ENCODE measurements at regions not wholly inside any gene's neighbourhood (a gene's known extent, or its start where the extent isn't known, plus 50 kb on each side); places are given as distances from the start of the nearest gene placed in this dataset.

DNA sequence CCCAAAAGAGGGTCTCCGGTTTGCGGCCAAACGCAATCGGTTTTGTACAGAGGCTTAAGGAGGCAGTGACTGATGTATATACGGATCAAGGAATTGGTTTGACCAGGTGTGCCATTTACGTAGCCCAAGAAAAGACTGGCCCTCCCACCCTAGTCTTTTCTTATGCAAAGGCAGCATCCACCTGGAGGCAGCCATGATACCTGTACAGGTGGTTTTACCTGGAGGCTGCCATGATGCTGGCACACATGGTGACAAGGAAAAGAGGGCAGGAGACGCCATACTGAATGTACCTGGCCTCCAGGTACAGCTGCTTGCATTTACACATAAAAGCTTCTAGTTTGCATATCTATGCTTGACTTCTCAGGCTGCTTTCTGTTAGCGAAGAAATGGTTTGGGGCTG lies 917.7 kb upstream of the INTU start:
- no peak for DNase-seq

DNA sequence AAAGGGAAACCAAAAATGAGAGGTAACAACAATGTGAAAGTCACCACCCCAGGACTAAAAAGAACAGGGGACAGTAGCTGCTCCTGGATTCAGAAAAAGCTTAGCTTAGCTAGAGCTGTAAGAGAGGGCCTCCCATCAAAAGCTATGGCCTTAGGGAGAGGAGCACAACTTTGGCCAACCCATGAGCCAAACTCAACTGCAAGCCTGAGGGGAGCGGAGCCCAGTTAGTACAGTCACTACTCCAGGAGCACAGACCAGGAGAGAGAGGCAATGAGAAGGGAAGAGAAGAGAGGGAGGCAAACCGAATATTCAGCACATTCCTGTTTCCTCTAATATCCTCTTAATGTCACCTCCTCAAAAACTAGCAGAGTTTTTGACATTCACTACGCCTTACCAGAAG lies 917.1 kb upstream of the INTU start:
- DNase-seq = no peak

DNA sequence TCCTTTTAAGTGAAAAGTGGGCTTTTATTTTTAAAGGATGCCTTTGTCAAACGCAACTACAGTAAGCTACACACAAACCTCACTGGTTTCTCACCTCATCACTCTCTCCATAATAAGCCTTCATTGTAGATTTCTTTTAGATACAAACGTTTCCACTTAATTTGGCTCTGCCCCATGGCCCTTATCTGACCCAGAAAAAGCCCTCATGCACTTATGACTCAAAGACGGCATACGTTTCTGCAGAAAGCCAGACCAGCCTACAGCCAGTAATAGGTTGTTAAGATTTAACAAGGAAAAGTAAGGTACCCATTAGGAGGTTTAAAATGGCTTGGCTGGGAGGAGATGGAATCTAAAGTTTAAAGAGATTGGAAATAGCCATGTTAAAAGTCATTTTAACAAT lies 914.6 kb upstream of the INTU start:
- no peak for DNase-seq

DNA sequence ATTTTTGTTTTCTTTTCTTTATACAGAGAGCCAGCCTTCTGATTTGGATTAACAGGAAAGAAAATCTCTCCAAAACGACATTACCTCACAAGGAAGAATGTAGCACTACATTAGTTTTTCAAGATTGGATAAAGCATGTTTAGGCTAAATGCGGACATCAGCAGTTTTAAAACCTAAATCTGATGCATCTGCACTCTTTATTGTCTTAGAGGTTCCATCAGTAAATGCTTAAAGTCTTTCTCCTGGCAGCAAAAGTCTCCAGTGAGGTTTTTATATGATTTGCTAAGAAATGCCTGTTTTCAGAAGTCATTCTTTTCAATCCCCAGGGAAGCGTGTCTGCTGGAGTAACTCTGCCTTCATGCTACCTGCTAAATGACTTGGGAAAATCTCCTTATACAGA lies 912.9 kb upstream of the INTU start:
- no peak for DNase-seq

DNA sequence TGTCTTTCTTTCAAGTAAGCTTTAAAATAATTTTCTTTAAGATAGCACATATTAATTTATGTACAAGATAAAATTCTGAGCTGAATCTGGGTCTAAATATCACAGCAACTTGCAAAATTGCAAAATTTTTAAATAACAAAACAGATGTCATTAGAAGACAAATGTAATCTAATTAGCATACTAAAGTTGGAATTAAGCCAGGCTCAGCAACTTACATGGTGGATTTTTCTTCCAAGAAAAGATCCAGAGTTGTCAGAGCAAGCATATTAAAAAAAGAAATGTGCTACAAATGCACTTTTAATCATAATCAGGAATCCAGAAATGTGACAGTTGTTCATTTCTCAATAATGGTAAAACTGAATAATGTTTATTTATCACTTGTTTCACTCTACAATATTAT lies 906.9 kb upstream of the INTU start:
- no peak for DNase-seq

DNA sequence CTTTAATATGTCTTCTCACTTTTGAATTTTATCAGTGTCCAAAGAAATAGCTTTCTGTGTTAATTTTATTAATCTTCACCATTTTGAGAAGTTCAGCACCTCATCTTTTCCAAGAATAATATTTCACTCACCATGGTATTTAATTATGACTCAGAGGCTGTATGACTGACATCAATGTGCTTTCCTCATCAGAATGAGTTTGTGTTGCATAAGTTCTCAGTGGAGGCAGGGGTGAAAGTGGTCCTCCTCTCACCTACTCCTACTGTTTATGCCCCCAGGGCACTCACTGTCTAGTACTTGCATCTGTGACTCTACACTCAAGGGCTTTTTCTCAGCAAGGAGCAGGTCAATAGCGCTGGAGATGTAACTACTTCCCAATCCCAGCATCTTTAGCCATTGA lies 905.3 kb upstream of the INTU start:
- no peak for DNase-seq

DNA sequence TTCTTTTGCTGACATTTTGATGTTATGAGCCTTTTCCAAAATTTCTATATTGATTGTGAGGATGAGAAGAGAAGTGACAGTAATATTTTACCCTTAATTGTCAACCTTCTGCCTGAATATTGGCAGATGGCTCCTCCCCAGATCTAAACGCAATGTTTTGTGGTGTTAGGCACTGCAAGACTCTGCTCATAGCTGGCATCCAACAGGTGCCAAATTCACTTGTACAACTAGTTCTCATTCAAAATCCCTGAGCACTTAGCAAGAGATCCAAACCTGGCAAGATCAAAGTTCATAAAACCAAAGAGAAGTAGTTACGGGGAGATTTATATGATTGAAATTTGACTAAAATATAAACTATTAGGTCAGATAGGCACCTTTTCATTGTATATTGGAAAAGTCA lies 901.7 kb upstream of the INTU start:
- no peak for DNase-seq

DNA sequence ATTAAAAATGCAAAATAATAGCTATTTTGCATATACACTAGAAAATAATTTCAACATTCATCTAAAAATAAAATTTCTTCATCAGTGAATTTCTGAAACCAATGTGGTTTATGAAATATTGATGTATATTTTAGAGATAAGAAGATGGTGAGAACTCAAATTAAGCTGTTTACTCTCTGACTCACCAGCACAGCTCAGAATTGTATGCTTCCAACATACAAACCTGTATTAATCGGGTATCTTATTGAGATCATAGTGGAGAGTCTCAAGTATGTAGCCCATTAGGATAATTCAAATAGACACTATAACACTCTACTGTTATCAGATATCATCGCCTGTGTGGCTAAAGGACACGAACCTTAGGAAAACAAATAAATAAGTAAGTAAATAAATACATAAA lies 899.5 kb upstream of the INTU start:
- DNase-seq = no peak

DNA sequence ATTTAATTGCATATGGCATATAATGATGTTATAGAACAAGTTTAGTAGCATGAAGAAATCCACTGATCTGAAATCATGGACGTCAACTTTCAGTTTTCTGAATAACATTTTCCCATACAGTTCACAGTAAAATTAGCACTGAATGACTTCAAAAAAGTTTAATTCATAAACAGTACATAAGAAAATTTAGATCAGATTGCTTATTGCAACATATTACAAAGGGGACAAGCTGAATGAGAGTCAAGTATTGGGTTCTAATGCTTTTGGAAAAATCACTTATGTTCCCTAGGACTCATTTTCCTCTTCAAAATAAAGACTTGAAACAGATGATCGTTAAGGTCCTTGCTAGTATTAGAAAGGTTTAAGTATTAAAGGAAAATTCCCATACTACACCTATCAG lies 898.3 kb upstream of the INTU start:
- no peak for DNase-seq

DNA sequence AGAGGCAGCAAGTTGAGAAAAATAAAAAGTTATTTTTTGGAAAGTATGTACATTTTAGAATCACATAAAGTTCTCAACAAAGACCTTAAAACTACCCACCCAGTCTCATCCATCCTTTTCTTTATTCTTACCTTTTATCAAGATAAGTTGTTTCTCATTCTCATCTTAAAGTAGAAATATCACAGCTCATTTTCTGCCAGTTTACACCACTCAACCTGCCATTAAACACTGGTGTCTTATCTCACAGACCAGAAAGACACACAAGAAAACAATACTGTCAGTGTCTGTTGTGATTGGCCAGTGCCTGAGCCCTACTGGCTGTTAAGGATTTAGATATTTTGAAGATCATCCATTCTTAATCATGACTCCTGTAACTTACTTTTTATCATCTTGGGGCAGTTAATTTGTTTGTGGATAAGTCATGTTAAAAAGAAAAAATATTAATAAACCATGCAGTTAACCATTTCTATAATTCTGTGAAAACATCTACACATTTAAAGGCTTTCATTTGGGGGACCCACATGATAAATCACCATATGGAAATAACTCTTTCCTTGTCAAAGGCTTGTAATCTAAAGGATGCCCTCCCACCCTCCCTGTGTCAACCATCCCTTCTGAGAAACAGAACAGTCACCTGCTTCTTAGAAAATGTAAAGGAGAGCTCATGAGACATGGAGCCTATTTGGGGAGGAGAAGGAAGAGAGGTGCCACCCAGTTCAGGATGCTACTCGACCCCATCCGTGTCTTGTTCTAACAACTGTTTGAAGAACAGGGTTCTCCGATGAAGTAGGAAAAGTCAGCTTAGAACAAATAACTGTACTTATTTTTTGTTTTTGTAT lies 897.2 kb upstream of the INTU start:
- DNase-seq = no peak

DNA sequence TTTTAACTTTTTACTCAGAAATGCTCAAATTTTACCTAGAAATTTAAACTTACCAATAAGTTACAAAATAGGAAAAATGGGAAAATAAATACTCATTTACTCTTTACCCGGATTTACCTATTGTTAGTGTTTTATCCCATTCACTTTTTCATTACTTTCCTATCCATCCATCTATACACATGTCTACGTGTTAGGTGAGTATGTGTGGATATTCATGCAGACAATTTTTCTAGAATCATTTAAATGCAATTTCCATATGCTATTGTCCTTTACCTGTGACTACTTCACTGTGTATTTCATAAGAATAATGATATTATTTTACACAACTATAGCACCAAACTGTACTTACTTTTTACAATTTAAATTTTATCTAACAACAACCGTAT lies 896.6 kb upstream of the INTU start:
- DNase-seq = no peak

DNA sequence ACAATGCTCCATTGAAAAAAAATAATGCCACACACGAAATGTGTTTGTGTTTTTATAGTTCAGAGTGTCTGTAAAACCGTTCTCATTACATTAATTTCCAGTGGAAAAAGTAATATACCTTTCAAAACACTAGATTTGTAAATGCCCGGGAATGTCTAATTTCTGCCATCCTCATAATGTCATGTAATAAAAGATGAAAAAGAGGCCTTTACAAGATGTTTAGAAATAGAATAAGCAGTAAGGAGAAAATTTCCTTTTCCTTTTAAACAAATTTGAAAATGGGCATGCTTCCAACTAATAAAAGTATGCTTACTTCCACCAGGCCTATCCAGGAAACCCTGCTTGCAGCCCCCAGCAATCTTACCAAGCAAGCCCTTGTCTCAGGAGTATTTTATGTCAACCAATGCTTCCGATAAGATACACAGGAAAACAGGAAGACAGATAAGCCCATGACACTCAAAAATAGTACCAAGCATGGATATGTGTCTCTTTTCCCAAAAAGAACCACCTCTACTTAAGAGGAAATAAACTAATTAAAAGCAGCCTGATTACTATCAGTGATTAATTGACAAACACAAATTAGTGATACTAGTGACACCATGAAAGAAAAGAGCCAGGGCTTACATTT lies 894.7 kb upstream of the INTU start:
- no peak for DNase-seq

DNA sequence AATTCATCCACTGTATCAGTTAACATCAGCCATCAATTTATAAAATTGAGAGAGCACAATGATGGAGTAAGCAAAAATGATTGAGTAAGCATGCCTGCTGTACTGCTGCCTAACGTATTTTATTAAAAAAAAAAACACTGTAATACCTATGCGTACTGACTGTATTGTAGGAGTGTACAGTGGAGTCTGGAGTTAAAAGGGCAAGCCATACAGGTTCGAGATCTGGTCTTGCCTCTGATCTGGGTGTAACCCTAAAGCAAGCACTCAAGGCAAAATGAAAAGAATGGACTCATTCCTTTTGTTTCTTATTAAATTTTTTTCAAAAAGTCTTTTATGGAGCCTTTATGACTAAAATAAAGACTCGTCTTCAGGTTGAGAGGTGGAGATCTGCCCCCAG lies 894.2 kb upstream of the INTU start:
- DNase-seq = no peak

DNA sequence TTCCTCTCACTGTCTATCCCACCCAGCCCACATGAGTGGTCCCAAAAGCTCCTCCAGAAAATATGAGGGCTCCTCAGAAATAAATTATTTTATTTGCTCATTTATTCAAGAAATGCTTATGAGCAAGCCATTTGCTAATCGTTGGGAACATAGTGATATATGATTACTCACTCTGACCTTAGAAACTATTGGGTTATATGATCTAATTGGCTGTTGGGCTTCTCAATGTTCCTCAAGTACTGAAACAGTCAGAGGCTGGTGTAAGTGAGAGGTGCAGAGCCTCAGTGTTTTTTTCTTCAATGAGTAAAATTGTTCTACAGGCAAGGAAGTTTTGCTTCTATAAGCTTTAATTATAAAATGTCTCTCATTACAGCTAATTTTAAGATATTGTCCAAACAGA lies 893.8 kb upstream of the INTU start:
- DNase-seq = no peak

DNA sequence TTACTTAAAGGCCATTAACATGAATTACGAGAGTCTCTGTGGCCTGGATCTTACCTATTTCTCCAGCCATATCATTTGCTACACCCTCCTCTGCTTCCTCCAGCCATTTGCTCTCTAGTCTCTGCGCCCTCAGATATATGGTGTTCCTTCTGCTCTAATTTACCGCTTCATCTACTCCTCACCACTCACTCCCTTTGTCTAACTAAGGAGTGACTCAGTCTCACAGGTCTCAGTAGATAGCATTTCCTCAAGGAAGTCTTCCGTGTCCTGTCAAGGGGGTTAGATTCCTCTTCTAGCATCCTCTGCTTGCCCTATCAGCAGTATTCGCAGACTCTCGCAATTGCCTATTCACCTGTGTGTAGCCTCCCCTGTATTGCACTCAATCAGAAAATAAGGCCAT lies 892.1 kb upstream of the INTU start:
- no peak for DNase-seq

DNA sequence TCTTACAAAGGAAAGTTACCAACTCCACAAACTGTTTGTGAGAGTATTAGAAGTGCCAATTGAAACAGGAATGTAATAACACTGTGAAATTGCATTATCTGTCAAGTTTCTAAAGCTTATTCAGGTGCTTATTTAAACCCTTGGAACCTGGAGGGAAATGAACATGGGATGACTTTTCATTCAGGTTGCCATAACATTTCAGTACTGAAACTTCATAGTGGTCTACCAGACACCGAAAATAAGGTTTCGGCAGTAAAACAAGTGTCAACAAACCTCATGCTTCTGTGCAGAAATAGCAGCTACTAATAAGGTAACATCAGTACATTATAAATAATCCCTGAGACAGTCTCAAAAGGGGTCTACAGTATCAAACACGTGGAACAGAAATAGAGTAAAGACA lies 890.7 kb upstream of the INTU start:
- DNase-seq = no peak

DNA sequence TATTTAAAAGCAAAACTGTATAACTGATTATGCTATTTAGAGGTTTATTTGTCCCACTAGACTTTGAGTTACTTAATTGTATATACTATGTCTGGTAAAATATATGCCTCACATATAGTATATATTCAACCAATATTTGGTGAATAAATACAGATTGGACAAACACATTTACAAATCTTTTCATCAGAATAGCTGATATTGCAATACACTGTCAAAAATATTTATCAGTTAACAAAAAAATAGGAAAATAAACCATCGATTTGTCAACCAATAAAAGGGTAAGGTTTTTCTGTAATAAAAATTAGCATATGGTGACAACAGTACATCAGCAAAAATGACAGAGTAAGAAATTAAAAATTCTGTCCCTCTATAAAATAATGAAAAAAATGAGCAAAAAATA lies 889.9 kb upstream of the INTU start:
- DNase-seq = no peak

DNA sequence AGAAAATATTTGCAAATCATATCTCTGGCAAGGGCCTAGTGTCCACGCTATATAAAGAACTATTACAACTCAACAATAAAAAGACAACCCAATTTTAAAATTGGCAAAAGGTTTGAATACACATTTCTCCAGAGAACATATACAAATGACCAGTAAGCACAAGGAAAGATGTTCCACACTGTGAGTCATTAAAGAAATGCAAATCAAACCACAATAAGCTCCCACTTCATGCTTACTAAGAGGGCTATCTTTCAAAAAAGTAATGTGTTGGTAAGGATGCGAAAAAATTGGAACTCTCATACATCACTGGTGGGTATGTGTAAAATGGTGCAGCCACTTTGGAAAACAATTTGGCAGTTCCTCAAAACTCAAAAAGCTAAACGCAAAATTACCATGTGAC lies 884.0 kb upstream of the INTU start:
- DNase-seq = no peak

DNA sequence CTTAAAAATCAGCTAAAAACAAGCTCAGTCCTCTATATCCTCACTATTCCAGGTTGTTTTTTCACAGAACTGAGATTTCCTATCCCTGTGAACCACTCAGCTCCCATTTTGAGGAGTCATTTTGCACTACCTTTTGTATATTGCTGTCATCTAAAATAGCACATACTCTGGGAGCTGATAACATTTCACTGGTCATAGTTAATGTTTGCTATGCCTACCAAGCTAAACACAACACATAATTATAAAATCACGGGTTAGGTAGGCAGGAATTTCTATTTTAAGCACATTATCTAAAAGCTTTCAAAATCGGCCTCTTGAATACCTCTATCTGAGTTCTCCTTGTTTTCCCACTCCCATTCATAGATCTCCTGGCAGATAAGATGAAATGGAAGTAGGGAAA lies 882.0 kb upstream of the INTU start:
- no peak for DNase-seq

DNA sequence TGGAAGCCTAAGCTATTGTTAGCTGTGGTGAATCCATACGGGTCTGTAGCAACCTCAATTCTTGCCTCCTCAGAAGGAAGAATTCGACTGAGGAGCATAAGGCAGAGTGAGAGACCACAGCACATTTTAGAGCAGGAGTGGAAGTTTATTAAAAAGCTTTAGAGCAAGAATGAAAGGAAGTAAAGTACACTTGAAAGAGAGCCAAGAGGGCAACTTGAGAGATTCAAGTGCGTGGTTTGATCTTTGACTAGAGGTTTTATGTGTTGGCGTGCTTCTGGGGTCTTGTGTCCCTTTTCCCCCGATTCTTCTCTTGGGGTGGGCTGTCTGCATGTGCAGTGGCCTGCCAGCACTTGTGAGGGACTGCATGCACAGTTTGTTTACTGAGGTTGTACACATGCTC lies 880.6 kb upstream of the INTU start:
- no peak for DNase-seq

DNA sequence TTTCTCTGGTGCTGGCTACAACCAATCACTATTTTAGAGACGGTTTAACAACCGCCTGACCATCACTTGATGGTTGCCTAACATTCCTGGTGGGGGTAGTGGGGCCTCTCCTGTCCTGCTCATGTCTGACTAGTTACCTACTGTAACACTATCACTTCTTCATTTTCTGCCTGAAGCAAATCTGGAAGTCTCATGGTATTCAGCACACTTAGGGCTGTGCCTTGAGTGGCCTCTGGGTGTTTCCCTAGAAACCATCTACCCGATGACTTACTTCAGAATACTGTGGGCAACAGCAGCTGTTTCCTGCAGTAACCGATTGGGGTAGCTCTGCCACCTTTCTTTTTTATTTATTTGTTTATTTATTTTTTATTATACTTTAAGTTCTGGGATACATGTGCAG lies 880.1 kb upstream of the INTU start:
- DNase-seq = no peak

DNA sequence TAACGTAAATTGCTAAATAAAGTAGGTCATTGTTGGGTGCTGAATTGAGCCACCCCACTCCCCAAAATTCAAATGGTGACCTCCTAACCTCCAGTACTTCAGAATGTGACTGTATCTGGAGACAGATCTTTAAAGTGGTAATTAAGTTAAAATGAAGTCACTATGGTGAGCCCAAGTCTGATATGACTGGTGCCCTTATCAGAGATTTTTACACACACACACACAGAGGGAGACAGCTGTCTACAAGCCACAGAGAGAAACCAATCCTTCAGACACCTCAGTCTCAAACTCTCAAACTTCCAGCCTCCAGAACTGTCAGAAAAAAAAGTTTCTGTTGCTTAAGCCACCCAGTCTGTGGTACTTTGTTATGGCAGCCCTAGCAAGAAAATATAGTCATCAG lies 879.2 kb upstream of the INTU start:
- DNase-seq = no peak

DNA sequence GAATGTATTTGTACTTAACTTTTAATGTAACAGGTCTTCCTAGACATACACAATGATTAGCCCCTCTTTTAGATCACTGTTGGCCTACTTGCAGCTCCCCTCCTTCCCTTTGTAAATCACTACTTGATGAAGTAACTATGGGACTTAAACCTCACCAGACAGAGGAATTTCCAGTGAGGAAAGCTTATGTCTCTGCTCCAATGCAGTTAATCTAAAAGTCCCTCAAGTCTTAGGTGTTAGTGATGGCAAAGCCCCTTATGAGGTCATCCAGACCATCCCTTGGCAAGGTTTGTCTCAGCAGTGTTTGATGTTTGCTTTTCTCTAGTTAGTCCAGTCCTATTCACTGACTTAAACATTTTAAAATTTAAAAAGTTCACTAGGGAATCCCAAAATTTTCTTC lies 877.3 kb upstream of the INTU start:
- no peak for DNase-seq

DNA sequence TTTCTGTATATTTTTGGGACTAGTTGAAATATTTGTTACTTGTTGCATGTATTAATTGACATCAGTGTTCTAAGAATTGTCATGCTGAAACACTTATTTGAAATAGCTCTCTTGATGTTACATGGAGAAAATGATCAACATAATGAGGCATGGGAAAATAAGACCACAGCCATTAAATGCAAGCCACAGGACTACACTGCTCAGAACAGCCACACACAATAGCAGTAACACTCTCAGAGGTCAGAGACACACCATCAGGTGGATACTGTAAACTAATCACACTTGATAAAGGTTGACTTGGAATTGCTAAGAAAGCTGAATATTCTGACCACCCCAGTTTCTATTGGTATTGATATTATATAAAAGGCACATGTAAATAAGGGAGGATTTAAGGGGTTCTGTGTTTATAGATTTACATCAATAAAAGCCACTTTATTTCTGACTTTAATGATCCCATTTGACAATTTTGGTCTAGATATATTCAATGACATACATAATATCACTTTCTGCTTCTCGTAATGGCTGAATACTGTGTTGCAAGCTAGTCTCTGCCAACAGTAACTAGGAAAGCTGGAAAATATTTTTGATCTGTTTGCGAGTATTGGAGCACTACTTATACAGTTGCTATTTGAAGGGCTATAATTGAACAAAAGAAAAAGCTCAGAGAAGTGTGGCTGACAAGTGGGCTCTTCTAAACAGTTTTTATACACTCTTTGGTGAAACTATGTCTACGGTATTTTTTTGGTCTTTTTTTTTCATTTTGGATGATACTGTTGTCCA lies 876.5 kb upstream of the INTU start:
- DNase-seq = no peak
